Naive B cell (primary cell): ENCODE measurements at regions not wholly inside any gene's neighbourhood (a gene's known extent, or its start where the extent isn't known, plus 50 kb on each side); places are given as distances from the start of the nearest gene placed in this dataset.

Source experiments
- ATAC-seq, 2 donors: fragments of 150-1000 bp; cut with Tn5 transposase; 2 replicates each; pipeline ENCODE4 v1.10.0; 2021; ENCODE audit warnings: low read depth in 2 of 2, mild to moderate bottlenecking in 2 of 2, moderate library complexity in 2 of 2
- DNase-seq: peaks from one replicate; pipeline ENCODE4 v3.0.0; 2022
- H3K27ac Mint-ChIP-seq, 6 donors: one replicate each; pipeline ENCODE4 v1.8.0; 2020 to 2022; ENCODE audit warnings: mild to moderate bottlenecking in 6 of 6, mixed read lengths in 6 of 6, moderate library complexity in 5 of 6, inconsistent platforms in 2 of 6
- H3K27me3 Mint-ChIP-seq, 3 donors: one replicate each; pipeline ENCODE4 v1.8.0; 2021 to 2022; ENCODE audit warnings: mixed read lengths in 3 of 3, mild to moderate bottlenecking in 1 of 3
- H3K36me3 Mint-ChIP-seq, 2 donors: one replicate each; pipeline ENCODE4 v1.8.0; 2020 to 2022; ENCODE audit warnings: mixed read lengths in 2 of 2, inconsistent platforms in 1 of 2, mild to moderate bottlenecking in 1 of 2
- H3K4me1 Mint-ChIP-seq, 3 donors: one replicate each; pipeline ENCODE4 v1.8.0; 2020 to 2022; ENCODE audit warnings: mixed read lengths in 3 of 3, inconsistent platforms in 1 of 3, mild to moderate bottlenecking in 1 of 3, moderate library complexity in 1 of 3
- H3K4me3 Mint-ChIP-seq, 8 donors: one replicate each; pipeline ENCODE4 v1.8.0; 2020 to 2022; ENCODE audit warnings: mild to moderate bottlenecking in 8 of 8, mixed read lengths in 8 of 8, moderate library complexity in 8 of 8, inconsistent platforms in 2 of 8
- H3K9me3 Mint-ChIP-seq, 7 donors: one replicate each; pipeline ENCODE4 v1.8.0; 2020 to 2022; ENCODE audit warnings: mixed read lengths in 7 of 7, mild to moderate bottlenecking in 5 of 7, inconsistent platforms in 2 of 7, moderate library complexity in 1 of 7

- H3K4me1 Mint-ChIP-seq = no peaks in the 10 kb centered on the region
- no peak overlapping the region for H3K27ac Mint-ChIP-seq
- DNase-seq (no peak), ATAC-seq (no peak)
- peaks cover 0 to 10% (median 0%) of the 10 kb centered on the region in 3 donors for H3K27me3 Mint-ChIP-seq
- no peak overlapping the region for H3K4me3 Mint-ChIP-seq
- H3K9me3 Mint-ChIP-seq = peaks cover 0 to 13% (median 5%) of the 10 kb centered on the region in 7 donors
- H3K36me3 Mint-ChIP-seq = no peaks in the 10 kb centered on the region
Measured at GRCh38 chr6:165745492-165745891, 82.5 kb upstream of the PDE10A start.

- Mint-ChIP-seq H3K36me3 (no peaks in the 10 kb centered on the region), H3K27me3 (peaks cover 0 to 10% (median 0%) of the 10 kb centered on the region in 3 donors), H3K27ac (no peak overlapping the region), H3K4me1 (no peaks in the 10 kb centered on the region), H3K9me3 (peaks cover 0 to 13% (median 5%) of the 10 kb centered on the region in 7 donors), H3K4me3 (no peak overlapping the region)
- ATAC-seq (no peak), DNase-seq (no peak)
Measured at GRCh38 chr6:165744555-165745228, 81.7 kb upstream of the PDE10A start.

- Mint-ChIP-seq H3K9me3 (peaks cover 0 to 14% (median 5%) of the 10 kb centered on the region in 7 donors), H3K36me3 (no peaks in the 10 kb centered on the region), H3K4me1 (no peaks in the 10 kb centered on the region), H3K4me3 (no peak overlapping the region), H3K27me3 (peaks cover 0 to 10% (median 0%) of the 10 kb centered on the region in 3 donors), H3K27ac (no peak overlapping the region)
- ATAC-seq (no peak), DNase-seq (no peak)
Measured at GRCh38 chr6:165743366-165743898, 80.4 kb upstream of the PDE10A start.

- no peak overlapping the region for H3K27ac Mint-ChIP-seq
- no peak for DNase-seq
- peaks cover 0 to 10% (median 0%) of the 10 kb centered on the region in 3 donors for H3K27me3 Mint-ChIP-seq
- H3K4me3 Mint-ChIP-seq = no peak overlapping the region
- ATAC-seq = no peak
- no peaks in the 10 kb centered on the region for H3K36me3 Mint-ChIP-seq
- no peaks in the 10 kb centered on the region for H3K4me1 Mint-ChIP-seq
- peaks cover 5 to 21% (median 9%) of the 10 kb centered on the region in 7 donors for H3K9me3 Mint-ChIP-seq
Measured at GRCh38 chr6:165742047-165742446, 79.0 kb upstream of the PDE10A start.

GRCh38 chr6:165737396-165737795 lies 74.4 kb upstream of the PDE10A start:
- H3K4me3 Mint-ChIP-seq = no peak overlapping the region
- no peak for DNase-seq
- H3K36me3 Mint-ChIP-seq = no peaks in the 10 kb centered on the region

GRCh38 chr6:165735065-165735464 lies 72.0 kb upstream of the PDE10A start:
- H3K9me3 Mint-ChIP-seq = peaks cover 9 to 28% (median 15%) of the 10 kb centered on the region in 7 donors
- ATAC-seq (no peak), DNase-seq (no peak)
- no peaks in the 10 kb centered on the region for H3K36me3 Mint-ChIP-seq
- no peaks in the 10 kb centered on the region for H3K27me3 Mint-ChIP-seq
- no peak overlapping the region for H3K27ac Mint-ChIP-seq
- H3K4me1 Mint-ChIP-seq = no peaks in the 10 kb centered on the region
- no peak overlapping the region for H3K4me3 Mint-ChIP-seq

More at GRCh38 chr6:165737396-165737795, 74.4 kb upstream of the PDE10A start:
- ATAC-seq = no peak
- Mint-ChIP-seq H3K4me1 (no peaks in the 10 kb centered on the region), H3K27me3 (no peaks in the 10 kb centered on the region), H3K27ac (no peak overlapping the region), H3K9me3 (peaks cover 9 to 31% (median 15%) of the 10 kb centered on the region in 7 donors)

GRCh38 chr6:165733489-165733791 lies 70.4 kb upstream of the PDE10A start:
- peaks cover 9 to 17% (median 11%) of the 10 kb centered on the region in 7 donors for H3K9me3 Mint-ChIP-seq
- ATAC-seq = no peak
- H3K36me3 Mint-ChIP-seq = no peaks in the 10 kb centered on the region
- no peaks in the 10 kb centered on the region for H3K4me1 Mint-ChIP-seq
- H3K4me3 Mint-ChIP-seq = no peak overlapping the region
- H3K27ac Mint-ChIP-seq = no peak overlapping the region
- no peaks in the 10 kb centered on the region for H3K27me3 Mint-ChIP-seq
- no peak for DNase-seq

GRCh38 chr6:165732696-165733488 lies 69.9 kb upstream of the PDE10A start:
- no peak for ATAC-seq

GRCh38 chr6:165729307-165729936 lies 66.4 kb upstream of the PDE10A start:
- Mint-ChIP-seq H3K4me1 (no peaks in the 10 kb centered on the region), H3K4me3 (no peak overlapping the region), H3K27me3 (peaks cover 0 to 14% (median 5%) of the 10 kb centered on the region in 3 donors), H3K36me3 (no peaks in the 10 kb centered on the region), H3K27ac (no peak overlapping the region), H3K9me3 (peaks cover 0 to 4% (median 0%) of the 10 kb centered on the region in 7 donors)
- no peak for ATAC-seq
- no peak for DNase-seq

More at GRCh38 chr6:165732696-165733488, 69.9 kb upstream of the PDE10A start:
- H3K36me3 Mint-ChIP-seq = no peaks in the 10 kb centered on the region
- DNase-seq = no peak
- no peaks in the 10 kb centered on the region for H3K4me1 Mint-ChIP-seq
- no peak overlapping the region for H3K27ac Mint-ChIP-seq
- no peak overlapping the region for H3K4me3 Mint-ChIP-seq
- H3K9me3 Mint-ChIP-seq = peaks cover 9 to 17% (median 11%) of the 10 kb centered on the region in 7 donors
- H3K27me3 Mint-ChIP-seq = no peaks in the 10 kb centered on the region

GRCh38 chr6:165728216-165728615 lies 65.2 kb upstream of the PDE10A start:
- Mint-ChIP-seq H3K4me1 (no peaks in the 10 kb centered on the region), H3K9me3 (peaks cover 0 to 4% (median 0%) of the 10 kb centered on the region in 7 donors), H3K36me3 (no peaks in the 10 kb centered on the region), H3K27me3 (peaks cover 0 to 16% (median 5%) of the 10 kb centered on the region in 3 donors), H3K4me3 (no peak overlapping the region), H3K27ac (no peak overlapping the region)
- no peak for DNase-seq
- ATAC-seq = no peak

GRCh38 chr6:165726965-165727381 lies 63.9 kb upstream of the PDE10A start:
- Mint-ChIP-seq H3K27ac (peak overlapping the region in 1 of 6 donors; percentile 54), H3K9me3 (peaks cover 0 to 4% (median 0%) of the 10 kb centered on the region in 7 donors), H3K4me3 (no peak overlapping the region), H3K27me3 (peaks cover 0 to 16% (median 5%) of the 10 kb centered on the region in 3 donors), H3K36me3 (no peaks in the 10 kb centered on the region), H3K4me1 (no peaks in the 10 kb centered on the region)
- no peak for ATAC-seq
- no peak for DNase-seq

GRCh38 chr6:165726290-165726875 lies 63.3 kb upstream of the PDE10A start:
- Mint-ChIP-seq H3K27ac (no peak overlapping the region), H3K4me1 (no peaks in the 10 kb centered on the region)

GRCh38 chr6:165725201-165725600 lies 62.2 kb upstream of the PDE10A start:
- H3K27ac Mint-ChIP-seq = no peak overlapping the region
- no peak for DNase-seq
- no peaks in the 10 kb centered on the region for H3K36me3 Mint-ChIP-seq
- H3K9me3 Mint-ChIP-seq = peaks cover 0 to 4% (median 0%) of the 10 kb centered on the region in 7 donors
- no peaks in the 10 kb centered on the region for H3K4me1 Mint-ChIP-seq
- no peak overlapping the region for H3K4me3 Mint-ChIP-seq
- no peak for ATAC-seq
- peaks cover 0 to 16% (median 5%) of the 10 kb centered on the region in 3 donors for H3K27me3 Mint-ChIP-seq

More at GRCh38 chr6:165726290-165726875, 63.3 kb upstream of the PDE10A start:
- Mint-ChIP-seq H3K36me3 (no peaks in the 10 kb centered on the region), H3K27me3 (peaks cover 0 to 16% (median 5%) of the 10 kb centered on the region in 3 donors), H3K4me3 (no peak overlapping the region), H3K9me3 (peaks cover 0 to 4% (median 0%) of the 10 kb centered on the region in 7 donors)
- ATAC-seq (no peak), DNase-seq (no peak)
